ENCODE measurements at regions not wholly inside any gene's neighbourhood (a gene's known extent, or its start where the extent isn't known, plus 50 kb on each side); places are given as distances from the start of the nearest gene placed in this dataset.

GRCh38 chr6:3591970-3592369, 135.1 kb upstream of the SLC22A23 start:
- TF ChIP-seq, protein P1, sequence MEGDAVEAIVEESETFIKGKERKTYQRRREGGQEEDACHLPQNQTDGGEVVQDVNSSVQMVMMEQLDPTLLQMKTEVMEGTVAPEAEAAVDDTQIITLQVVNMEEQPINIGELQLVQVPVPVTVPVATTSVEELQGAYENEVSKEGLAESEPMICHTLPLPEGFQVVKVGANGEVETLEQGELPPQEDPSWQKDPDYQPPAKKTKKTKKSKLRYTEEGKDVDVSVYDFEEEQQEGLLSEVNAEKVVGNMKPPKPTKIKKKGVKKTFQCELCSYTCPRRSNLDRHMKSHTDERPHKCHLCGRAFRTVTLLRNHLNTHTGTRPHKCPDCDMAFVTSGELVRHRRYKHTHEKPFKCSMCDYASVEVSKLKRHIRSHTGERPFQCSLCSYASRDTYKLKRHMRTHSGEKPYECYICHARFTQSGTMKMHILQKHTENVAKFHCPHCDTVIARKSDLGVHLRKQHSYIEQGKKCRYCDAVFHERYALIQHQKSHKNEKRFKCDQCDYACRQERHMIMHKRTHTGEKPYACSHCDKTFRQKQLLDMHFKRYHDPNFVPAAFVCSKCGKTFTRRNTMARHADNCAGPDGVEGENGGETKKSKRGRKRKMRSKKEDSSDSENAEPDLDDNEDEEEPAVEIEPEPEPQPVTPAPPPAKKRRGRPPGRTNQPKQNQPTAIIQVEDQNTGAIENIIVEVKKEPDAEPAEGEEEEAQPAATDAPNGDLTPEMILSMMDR (IDR thresholded peaks at IDR 0.05; ENCODE audit: low read length) = no peak
- TF ChIP-seq EZH2 (optimal IDR thresholded peaks at IDR 0.05; ENCODE audit: low read depth, low read length) = no peak
